GM10266 (cell line): ENCODE measurements at regions not wholly inside any gene's neighbourhood (a gene's known extent, or its start where the extent isn't known, plus 50 kb on each side); places are given as distances from the start of the nearest gene placed in this dataset.

Experiments
- DNase-seq: peaks from one replicate; pipeline ENCODE4 v3.0.0; 2012; ENCODE audit errors: extremely low spot score
- CTCF ChIP-seq: IDR thresholded peaks from 2 replicates; pipeline ENCODE4 v1.5.1; 2012; ENCODE audit warnings: mild to moderate bottlenecking, low read depth; ENCODE audit not compliant: control insufficient read depth, insufficient read depth; ENCODE audit errors: missing control alignments

DNA sequence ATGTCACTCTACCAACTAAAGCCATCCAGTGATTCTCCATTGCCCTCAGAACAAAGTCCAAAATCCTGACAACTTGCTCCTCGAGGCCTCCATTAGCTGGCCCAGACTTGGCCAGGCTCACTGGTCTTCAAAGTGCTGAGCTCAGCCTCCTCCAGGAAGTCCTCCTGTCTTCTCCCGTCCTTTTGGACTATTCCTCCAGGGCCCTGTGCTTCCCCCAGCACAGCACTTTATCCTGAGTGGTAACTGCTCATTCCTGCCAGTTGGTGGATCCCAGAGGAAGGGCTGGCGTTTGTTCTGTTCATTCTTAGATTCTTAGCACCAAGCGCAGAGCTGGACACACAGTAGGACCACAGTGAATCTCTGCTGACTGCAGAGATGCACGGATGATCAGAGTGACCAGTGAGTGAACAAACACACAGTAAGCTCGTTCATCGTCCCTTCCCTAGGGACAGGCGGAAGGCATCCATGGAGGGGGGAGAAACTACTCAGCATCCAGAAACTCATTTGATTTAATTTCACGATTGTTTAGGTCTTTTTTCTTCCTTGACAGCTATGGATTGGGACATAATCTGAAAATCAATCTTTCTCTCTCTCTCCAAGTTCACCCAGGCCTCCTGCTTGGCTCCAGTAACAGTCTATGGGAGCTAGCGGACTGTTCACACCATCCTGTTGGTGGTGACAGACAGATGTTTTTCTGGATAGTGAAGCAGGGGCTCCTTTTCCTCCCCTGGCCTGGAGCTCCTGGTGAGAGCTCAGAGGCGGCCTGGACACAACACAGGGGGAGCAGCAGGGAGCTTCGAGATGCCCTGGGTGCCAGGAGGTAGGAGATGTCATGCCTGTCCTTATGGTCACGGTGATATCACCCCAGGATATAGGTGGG, 180.2 kb downstream of the PTPRU start:
- DNase-seq = no peak
- TF ChIP-seq CTCF = no peak

DNA sequence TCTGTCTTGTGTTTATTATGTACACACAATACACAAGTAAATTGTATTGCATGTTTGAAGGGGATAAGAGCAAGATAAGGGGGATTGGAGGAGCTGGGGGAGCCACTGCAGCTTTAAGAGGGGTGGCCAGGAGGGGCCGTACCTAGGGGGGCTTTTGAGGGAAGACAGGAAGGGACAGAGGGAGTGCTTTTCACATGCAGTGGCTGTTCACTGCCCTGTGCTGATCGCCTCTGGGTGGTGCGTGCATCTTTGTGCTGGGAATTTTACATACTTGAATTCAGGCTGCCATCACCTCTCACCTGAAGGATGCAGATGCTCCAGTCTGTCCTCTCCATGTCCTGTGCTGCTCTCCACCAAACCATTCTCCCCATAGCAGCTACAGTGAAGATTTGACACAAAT, 179.5 kb downstream of the PTPRU start:
- no peak for DNase-seq
- TF ChIP-seq CTCF = no peak

GRCh38 chr1:29415156-29415830, 179.0 kb downstream of the PTPRU start:
- no peak for TF ChIP-seq CTCF
- no peak for DNase-seq

DNA sequence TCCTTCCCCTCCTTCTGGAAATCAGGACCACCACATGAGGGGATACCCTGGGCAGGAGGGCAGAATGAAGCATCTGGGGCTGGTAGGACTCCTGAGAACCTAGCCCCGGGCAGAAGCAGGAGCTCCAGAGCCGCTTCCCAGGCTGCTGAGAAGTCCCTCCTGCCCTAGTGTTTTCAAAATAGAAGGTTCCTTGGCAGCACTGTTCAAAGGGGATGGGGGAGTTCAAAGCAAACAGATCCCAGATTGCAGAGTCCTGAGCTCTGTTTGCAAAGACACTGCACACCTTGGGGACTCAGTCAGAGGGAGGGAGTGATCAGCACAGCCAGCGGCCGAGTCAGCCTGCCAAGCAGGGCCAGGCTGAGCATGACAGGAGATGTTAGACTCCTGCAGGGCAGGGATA, 177.8 kb downstream of the PTPRU start:
- no peak for TF ChIP-seq CTCF

GRCh38 chr1:29413661-29414060, 177.3 kb downstream of the PTPRU start:
- TF ChIP-seq CTCF = no peak
- DNase-seq = no peak

More for the DNA sequence above, 177.8 kb downstream of the PTPRU start:
- DNase-seq = no peak

GRCh38 chr1:29412591-29412990, 176.3 kb downstream of the PTPRU start:
- DNase-seq = no peak
- TF ChIP-seq CTCF = no peak

DNA sequence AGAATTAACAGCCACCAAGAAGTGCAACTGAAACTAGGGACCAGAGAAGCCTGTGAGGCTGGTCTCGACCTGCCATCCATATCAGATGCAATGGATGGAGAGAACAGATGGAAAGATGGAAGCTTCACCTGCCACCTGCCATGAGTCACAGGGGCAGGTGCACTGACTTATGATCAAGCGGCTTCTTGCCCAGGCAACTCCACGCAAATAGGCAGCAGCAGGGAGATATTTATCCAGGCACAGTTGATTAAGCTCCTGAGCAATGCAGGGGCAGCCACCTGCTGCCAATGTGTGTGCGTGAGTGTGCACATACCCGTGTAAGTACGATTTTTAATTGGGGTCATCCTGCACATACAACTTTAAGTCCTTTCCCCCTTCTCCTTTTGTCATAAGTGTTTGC, 174.2 kb downstream of the PTPRU start:
- DNase-seq = no peak
- TF ChIP-seq CTCF = no peak
